ENCODE measurements at regions not wholly inside any gene's neighbourhood (a gene's known extent, or its start where the extent isn't known, plus 50 kb on each side); places are given as distances from the start of the nearest gene placed in this dataset.

- no peak for TF ChIP-seq CTCF (IDR thresholded peaks at IDR 0.05)
- no peak for TF ChIP-seq POLR2A (IDR thresholded peaks at IDR 0.05)
Measured at GRCh38 chr5:125877248-125877647, 546.0 kb upstream of the GRAMD2B start.
